Cardiac septum (tissue), 1 donor: ENCODE measurements at regions not wholly inside any gene's neighbourhood (a gene's known extent, or its start where the extent isn't known, plus 50 kb on each side); places are given as distances from the start of the nearest gene placed in this dataset.

ENCODE experiments used
- DNase-seq: peaks from one replicate; pipeline ENCODE4 v3.0.0-alpha.2; 2020; ENCODE audit warnings: low spot score
- intact Hi-C: fragments of 100-400 bp; cut with DNase I; formaldehyde crosslinking; loops from one replicate; pipeline ENCODE4 v1.14.0; 2022
- donor health status: DM: no; HTN: no; CAD: no.

GRCh38 chr6:82022614-82023129 is 224.9 kb downstream of the IBTK start:
- no peak for DNase-seq

GRCh38 chr6:82017773-82018172 is 229.8 kb downstream of the IBTK start:
- no peak for DNase-seq
- intact Hi-C loops = loop anchor here (5.0 to 10.0 kb wide), 2 partner anchors 120 to 263 kb away; partner anchors contain the start of gene TENT5A

More at GRCh38 chr6:82022614-82023129, 224.9 kb downstream of the IBTK start:
- intact Hi-C loops = no loop called here

- no peak for DNase-seq
- intact Hi-C loops = loop anchor here (5.0 to 10.0 kb wide), 2 partner anchors 120 to 262 kb away; partner anchors contain the start of gene TENT5A
Measured at GRCh38 chr6:82017288-82017687, 230.3 kb downstream of the IBTK start.

GRCh38 chr6:82015526-82015925 is 232.0 kb downstream of the IBTK start:
- intact Hi-C loops = loop anchor here (5.0 to 10.0 kb wide), 2 partner anchors 118 to 261 kb away; partner anchors contain the start of gene TENT5A

GRCh38 chr6:82015043-82015442 is 232.5 kb downstream of the IBTK start:
- intact Hi-C loops = loop anchor here (5.0 to 10.0 kb wide), 2 partner anchors 118 to 260 kb away; partner anchors contain the start of gene TENT5A

More at GRCh38 chr6:82015526-82015925, 232.0 kb downstream of the IBTK start:
- DNase-seq = no peak

GRCh38 chr6:82013561-82014530 is 233.7 kb downstream of the IBTK start:
- intact Hi-C loops = loop anchor here (10.0 kb wide), 1 partner anchor 259 kb away; the partner anchor contains the start of gene TENT5A

More at GRCh38 chr6:82015043-82015442, 232.5 kb downstream of the IBTK start:
- no peak for DNase-seq

GRCh38 chr6:82006027-82006738 is 241.4 kb downstream of the IBTK start:
- no peak for DNase-seq
- intact Hi-C loops = no loop called here

More at GRCh38 chr6:82013561-82014530, 233.7 kb downstream of the IBTK start:
- no peak for DNase-seq

- intact Hi-C loops = no loop called here
Measured at GRCh38 chr6:82000551-82000950, 247.0 kb downstream of the IBTK start.

GRCh38 chr6:81999826-82000225 is 247.3 kb upstream of the TENT5A start:
- intact Hi-C loops = loop anchor here (5.0 kb wide), 1 partner anchor 103 kb away; no protein-coding TSS in a partner anchor

More at GRCh38 chr6:82000551-82000950, 247.0 kb downstream of the IBTK start:
- DNase-seq = no peak

GRCh38 chr6:81999270-81999669 is 246.8 kb upstream of the TENT5A start:
- intact Hi-C loops = loop anchor here (5.0 kb wide), 1 partner anchor 102 kb away; no protein-coding TSS in a partner anchor
- no peak for DNase-seq

More at GRCh38 chr6:81999826-82000225, 247.3 kb upstream of the TENT5A start:
- no peak for DNase-seq

GRCh38 chr6:81998432-81998831 is 246.0 kb upstream of the TENT5A start:
- intact Hi-C loops = loop anchor here (5.0 kb wide), 1 partner anchor 101 kb away; no protein-coding TSS in a partner anchor
- DNase-seq = no peak

- intact Hi-C loops = loop anchor here (5.0 kb wide), 1 partner anchor 100 kb away; no protein-coding TSS in a partner anchor
- DNase-seq = no peak
Measured at GRCh38 chr6:81997090-81997926, 244.8 kb upstream of the TENT5A start.

GRCh38 chr6:81996414-81996813 is 243.9 kb upstream of the TENT5A start:
- intact Hi-C loops = loop anchor here (5.0 kb wide), 1 partner anchor 99 kb away; no protein-coding TSS in a partner anchor
- DNase-seq = no peak

GRCh38 chr6:81995548-81996289 is 243.2 kb upstream of the TENT5A start:
- intact Hi-C loops = loop anchor here (5.0 kb wide), 1 partner anchor 98 kb away; no protein-coding TSS in a partner anchor
- DNase-seq = no peak

GRCh38 chr6:81988871-81989270 is 236.4 kb upstream of the TENT5A start:
- intact Hi-C loops = no loop called here
- DNase-seq = no peak

- DNase-seq = no peak
- intact Hi-C loops = no loop called here
Measured at GRCh38 chr6:81988446-81988845, 236.0 kb upstream of the TENT5A start.

GRCh38 chr6:81987293-81987692 is 234.8 kb upstream of the TENT5A start:
- intact Hi-C loops = no loop called here
- DNase-seq = no peak

- intact Hi-C loops = no loop called here
- DNase-seq = no peak
Measured at GRCh38 chr6:81985191-81985590, 232.7 kb upstream of the TENT5A start.
